Liver (tissue), 8 donors: ENCODE measurements at regions not wholly inside any gene's neighbourhood (a gene's known extent, or its start where the extent isn't known, plus 50 kb on each side); places are given as distances from the start of the nearest gene placed in this dataset.
A peak's percentile ranks its signal among the peaks of the same experiment; 100 is the strongest.

Source experiments
- DNase-seq: peaks from one replicate; pipeline ENCODE4 v3.0.0-alpha.2; 2017; ENCODE audit warnings: low spot score
- H3K27ac ChIP-seq, 2 donors: one replicate each; pipeline ENCODE4 v1.7.0; 2013; ENCODE audit warnings: inconsistent platforms in 2 of 2, low read length in 2 of 2, control low read depth in 1 of 2, low read depth in 1 of 2, mild to moderate bottlenecking in 1 of 2
- H3K27me3 ChIP-seq, 4 donors: one replicate each; pipeline versions ENCODE4 v1.6.1 to v1.7.0; 2013; ENCODE audit warnings: low read length in 3 of 4, inconsistent platforms in 1 of 4, mild to moderate bottlenecking in 1 of 4, moderate library complexity in 1 of 4; ENCODE audit not compliant: control insufficient read depth in 4 of 4, insufficient read depth in 4 of 4
- H3K36me3 ChIP-seq, 4 donors: one replicate each; pipeline versions ENCODE4 v1.6.1 to v1.7.0; 2013; ENCODE audit warnings: low read length in 3 of 4, mild to moderate bottlenecking in 3 of 4, low read depth in 1 of 4, moderate library complexity in 1 of 4; ENCODE audit not compliant: control insufficient read depth in 4 of 4, insufficient read depth in 3 of 4
- H3K4me1 ChIP-seq, 4 donors: one replicate each; pipeline versions ENCODE4 v1.6.1 to v1.7.0; 2013; ENCODE audit warnings: low read length in 3 of 4, mild to moderate bottlenecking in 3 of 4, moderate library complexity in 1 of 4; ENCODE audit not compliant: control insufficient read depth in 4 of 4, insufficient read depth in 4 of 4
- H3K4me3 ChIP-seq, 3 donors: one replicate each; pipeline versions ENCODE4 v1.6.1 to v1.7.0; 2013; ENCODE audit warnings: low read length in 3 of 3, control low read depth in 1 of 3, low read depth in 1 of 3, mild to moderate bottlenecking in 1 of 3
- H3K9ac ChIP-seq, 2 donors: one replicate each; pipeline ENCODE4 v1.7.0; 2013; ENCODE audit warnings: low read length in 2 of 2, mild to moderate bottlenecking in 2 of 2, moderate library complexity in 2 of 2, control low read depth in 1 of 2, low read depth in 1 of 2
- H3K9me3 ChIP-seq, 4 donors: one replicate each; pipeline versions ENCODE4 v1.6.1 to v1.7.0; 2013; ENCODE audit warnings: low read length in 3 of 4; ENCODE audit not compliant: control insufficient read depth in 4 of 4
- EGR1 ChIP-seq, 2 donors: IDR thresholded peaks; 2 replicates each; pipeline ENCODE4 v1.6.1; 2016 to 2018; ENCODE audit warnings: antibody characterized with exemption in 2 of 2, low read depth in 2 of 2
- FOXA2 ChIP-seq: IDR thresholded peaks from 2 replicates; pipeline ENCODE4 v1.6.1; 2016; ENCODE audit warnings: antibody characterized with exemption
- HNF4A ChIP-seq, 2 donors: conservative IDR thresholded peaks; 2 replicates each; pipeline ENCODE4 v1.6.1; 2016; ENCODE audit warnings: antibody characterized with exemption in 2 of 2, mild to moderate bottlenecking in 2 of 2
- HNF4G ChIP-seq: IDR thresholded peaks from 2 replicates; pipeline ENCODE4 v1.6.1; 2016; ENCODE audit warnings: antibody characterized with exemption
- JUND ChIP-seq, 2 donors: IDR thresholded peaks; 2 replicates each; pipeline ENCODE4 v1.6.1; 2016; ENCODE audit warnings: antibody characterized with exemption in 2 of 2
- NR2F2 ChIP-seq: IDR thresholded peaks from 2 replicates; pipeline ENCODE4 v1.6.1; 2016; ENCODE audit warnings: antibody characterized with exemption
- RAD21 ChIP-seq, 2 donors: IDR thresholded peaks; 2 replicates each; pipeline ENCODE4 v1.6.1; 2016; ENCODE audit warnings: antibody characterized with exemption in 2 of 2, mild to moderate bottlenecking in 2 of 2
- RXRA ChIP-seq, 2 donors: IDR thresholded peaks; 2 replicates each; pipeline ENCODE4 v1.6.1; 2017 to 2018; ENCODE audit warnings: antibody characterized with exemption in 2 of 2, mild to moderate bottlenecking in 1 of 2
- SP1 ChIP-seq: IDR thresholded peaks from 2 replicates; pipeline ENCODE4 v1.6.1; 2018; ENCODE audit warnings: antibody characterized with exemption, mild to moderate bottlenecking
- YY1 ChIP-seq: IDR thresholded peaks from 2 replicates; pipeline ENCODE4 v1.6.1; 2016; ENCODE audit warnings: antibody characterized with exemption, mild to moderate bottlenecking
- WGBS: extraction: QIAGEN DNeasy Blood & Tissue Kit; methylation state at CpG from one replicate; pipeline ENCODE4 v1.1.7; 2013; 5-methylcytosine and 5-hydroxymethylcytosine counted together
- TF ChIP-seq, protein P1 (sequence below): IDR thresholded peaks from 2 replicates; pipeline ENCODE4 v1.6.1; 2016; ENCODE audit warnings: antibody characterized with exemption
- TF ChIP-seq, protein P2 (sequence below): IDR thresholded peaks from 2 replicates; pipeline ENCODE4 v1.6.1; 2016; ENCODE audit warnings: antibody characterized with exemption
- TF ChIP-seq, protein P3 (sequence below): fragments of 150-350 bp; IDR thresholded peaks from 2 replicates; pipeline ENCODE4 v1.5.1; 2017; ENCODE audit warnings: improper control_type of control experiment, low read depth, low read length; ENCODE audit not compliant: missing input control
- donor health status: healthy.
- donor health status: healthy.
- donor health status: healthy.
- donor health status: healthy.
- donor health status: healthy.

DNA sequence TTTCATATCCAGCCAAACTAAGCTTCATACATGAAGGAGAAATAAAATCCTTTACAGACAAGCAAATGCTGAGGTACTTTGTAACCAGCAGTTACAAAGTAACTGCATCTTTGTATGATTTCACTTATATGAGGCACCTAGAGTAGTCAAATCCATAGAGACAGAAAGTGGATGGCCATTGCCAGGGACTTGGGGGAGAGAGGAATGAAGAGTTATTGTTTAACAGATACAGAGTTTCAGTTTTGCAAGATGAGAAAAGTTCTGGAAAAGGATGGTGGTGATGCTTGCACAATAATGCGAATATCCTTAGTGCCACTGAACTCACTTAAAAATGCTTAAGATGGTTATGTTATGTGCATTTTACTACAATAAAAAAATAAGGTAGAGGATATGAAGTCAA is 58.4 kb upstream of the VCX start:
- Histone ChIP-seq H3K27me3 (no peaks in the 10 kb centered on the region), H3K4me3 (no peak overlapping the region), H3K27ac (no peak overlapping the region), H3K9me3 (peaks cover 0 to 3% (median 1%) of the 10 kb centered on the region in 4 donors), H3K4me1 (peaks cover 0 to 15% (median 4%) of the 10 kb centered on the region in 4 donors), H3K9ac (no peak overlapping the region), H3K36me3 (no peaks in the 10 kb centered on the region)
- 56% methylated on average over 1 of the region's 1 CpG for WGBS
- no peak for DNase-seq
- TF ChIP-seq RXRA (IDR thresholded peaks at IDR 0.05) (peak; percentile 15 to 47), YY1 (no peak)
- TF ChIP-seq, protein P1, sequence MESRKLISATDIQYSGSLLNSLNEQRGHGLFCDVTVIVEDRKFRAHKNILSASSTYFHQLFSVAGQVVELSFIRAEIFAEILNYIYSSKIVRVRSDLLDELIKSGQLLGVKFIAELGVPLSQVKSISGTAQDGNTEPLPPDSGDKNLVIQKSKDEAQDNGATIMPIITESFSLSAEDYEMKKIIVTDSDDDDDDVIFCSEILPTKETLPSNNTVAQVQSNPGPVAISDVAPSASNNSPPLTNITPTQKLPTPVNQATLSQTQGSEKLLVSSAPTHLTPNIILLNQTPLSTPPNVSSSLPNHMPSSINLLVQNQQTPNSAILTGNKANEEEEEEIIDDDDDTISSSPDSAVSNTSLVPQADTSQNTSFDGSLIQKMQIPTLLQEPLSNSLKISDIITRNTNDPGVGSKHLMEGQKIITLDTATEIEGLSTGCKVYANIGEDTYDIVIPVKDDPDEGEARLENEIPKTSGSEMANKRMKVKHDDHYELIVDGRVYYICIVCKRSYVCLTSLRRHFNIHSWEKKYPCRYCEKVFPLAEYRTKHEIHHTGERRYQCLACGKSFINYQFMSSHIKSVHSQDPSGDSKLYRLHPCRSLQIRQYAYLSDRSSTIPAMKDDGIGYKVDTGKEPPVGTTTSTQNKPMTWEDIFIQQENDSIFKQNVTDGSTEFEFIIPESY, result no peak

DNA sequence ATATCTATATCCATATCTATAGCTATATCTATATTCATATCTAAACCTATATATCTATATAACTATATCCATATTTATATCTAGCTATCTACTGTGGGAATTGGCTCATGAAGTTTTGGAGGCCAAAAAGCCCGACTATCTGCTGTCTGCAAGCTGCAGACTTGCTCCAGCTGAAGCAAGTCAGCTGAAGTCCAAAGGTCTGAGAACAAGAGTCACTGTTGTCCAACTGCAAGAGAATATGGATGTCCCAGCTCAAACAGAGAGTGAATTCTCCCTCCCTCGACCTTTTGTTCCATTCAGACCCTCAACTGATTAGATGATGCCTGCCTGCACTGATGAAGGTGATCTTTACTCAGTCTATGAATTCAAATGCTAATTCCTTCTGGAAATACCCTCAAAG is 63.3 kb upstream of the VCX start:
- Histone ChIP-seq H3K4me1 (no peaks in the 10 kb centered on the region), H3K36me3 (no peaks in the 10 kb centered on the region), H3K27me3 (no peaks in the 10 kb centered on the region), H3K9ac (no peak overlapping the region), H3K9me3 (no peaks in the 10 kb centered on the region), H3K27ac (no peak overlapping the region), H3K4me3 (no peak overlapping the region)
- TF ChIP-seq HNF4A (conservative IDR thresholded peaks at IDR 0.05) (peak; percentile 6 to 42), FOXA2 (no peak)
- WGBS, result 27% methylated on average over 2 of the region's 2 CpGs
- DNase-seq, result no peak

DNA sequence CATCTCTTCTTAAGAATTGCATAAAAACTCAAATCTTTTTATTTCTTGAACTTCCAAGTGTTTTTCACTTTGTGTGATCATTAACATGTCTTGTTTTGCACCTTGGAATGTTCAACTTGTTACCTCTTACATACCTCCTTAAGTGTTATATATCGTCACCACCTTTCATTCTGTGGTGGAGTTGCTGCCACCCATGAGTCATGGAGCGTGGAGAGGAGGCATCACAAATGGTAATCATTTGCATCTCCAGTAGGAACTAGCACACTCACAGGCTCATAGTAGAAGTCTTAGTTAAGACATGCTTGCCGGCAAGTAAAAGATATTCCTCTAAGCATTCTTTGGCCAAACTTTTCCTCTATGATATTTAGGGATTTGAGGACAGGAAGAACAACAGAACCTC is 67.0 kb upstream of the VCX start:
- TF ChIP-seq NR2F2, result no peak
- TF ChIP-seq EGR1 (IDR thresholded peaks at IDR 0.05; ENCODE audit: low read depth in 2 of 2), result no peak
- TF ChIP-seq HNF4G, result no peak
- no peak for TF ChIP-seq SP1
- TF ChIP-seq, protein P1, result no peak
- WGBS, result 93% methylated on average over 3 of the region's 3 CpGs
- H3K27me3 ChIP-seq, result no peaks in the 10 kb centered on the region
- no peak for DNase-seq
- H3K36me3 ChIP-seq, result no peaks in the 10 kb centered on the region
- peaks cover 1 to 14% (median 10%) of the 10 kb centered on the region in 4 donors for H3K4me1 ChIP-seq
- H3K9ac ChIP-seq, result no peak overlapping the region
- H3K9me3 ChIP-seq, result no peaks in the 10 kb centered on the region
- H3K4me3 ChIP-seq, result no peak overlapping the region
- no peak overlapping the region for H3K27ac ChIP-seq

DNA sequence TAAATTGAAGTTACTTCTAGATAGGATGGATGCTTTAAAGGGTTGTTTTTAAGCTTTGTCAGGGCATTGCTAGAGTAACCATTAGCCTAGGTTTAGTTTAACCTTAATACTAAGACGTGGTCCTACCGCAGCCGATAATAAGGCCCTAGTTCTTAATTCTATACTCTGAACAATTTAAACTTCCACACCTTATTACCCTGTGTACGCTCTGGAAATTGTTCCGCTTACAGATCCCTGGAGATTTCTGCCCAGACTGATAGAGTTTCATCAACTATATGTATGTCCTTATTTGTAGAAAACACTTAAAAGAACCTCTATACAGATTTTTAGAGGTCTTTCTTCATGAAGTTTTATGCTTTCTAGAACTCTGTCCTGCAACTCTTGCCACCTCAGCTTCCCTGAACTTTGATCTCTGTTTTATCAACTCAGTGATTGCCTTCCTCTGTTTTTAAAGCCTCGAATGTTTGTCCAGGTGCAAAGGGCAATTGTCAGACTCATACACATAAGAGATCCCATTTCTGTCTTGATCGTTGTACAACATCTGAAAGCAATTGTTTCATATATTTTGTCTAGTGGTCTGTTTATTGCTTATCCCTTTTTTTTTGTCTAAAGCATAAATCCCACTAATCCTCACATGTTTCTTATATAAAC is 71.1 kb upstream of the VCX start:
- peak overlapping the region in 1 of 2 donors; percentile 31 for H3K27ac ChIP-seq
- WGBS, result 27% methylated on average over 7 of the region's 7 CpGs
- no peak overlapping the region for H3K4me3 ChIP-seq
- H3K9ac ChIP-seq, result peak overlapping the region in 1 of 2 donors; percentile 13
- no peaks in the 10 kb centered on the region for H3K36me3 ChIP-seq
- H3K4me1 ChIP-seq, result peaks cover 1 to 14% (median 10%) of the 10 kb centered on the region in 4 donors
- DNase-seq, result no peak
- no peaks in the 10 kb centered on the region for H3K27me3 ChIP-seq
- no peaks in the 10 kb centered on the region for H3K9me3 ChIP-seq
- no peak for TF ChIP-seq FOXA2
- TF ChIP-seq, protein P1, result no peak
- peak; percentile 18 for TF ChIP-seq YY1
- peak; percentile 96 to 99 for TF ChIP-seq HNF4A (conservative IDR thresholded peaks at IDR 0.05)
- TF ChIP-seq, protein P2, sequence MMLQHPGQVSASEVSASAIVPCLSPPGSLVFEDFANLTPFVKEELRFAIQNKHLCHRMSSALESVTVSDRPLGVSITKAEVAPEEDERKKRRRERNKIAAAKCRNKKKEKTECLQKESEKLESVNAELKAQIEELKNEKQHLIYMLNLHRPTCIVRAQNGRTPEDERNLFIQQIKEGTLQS, result peak; percentile 36
- peak; percentile 95 for TF ChIP-seq SP1
- TF ChIP-seq, protein P3, sequence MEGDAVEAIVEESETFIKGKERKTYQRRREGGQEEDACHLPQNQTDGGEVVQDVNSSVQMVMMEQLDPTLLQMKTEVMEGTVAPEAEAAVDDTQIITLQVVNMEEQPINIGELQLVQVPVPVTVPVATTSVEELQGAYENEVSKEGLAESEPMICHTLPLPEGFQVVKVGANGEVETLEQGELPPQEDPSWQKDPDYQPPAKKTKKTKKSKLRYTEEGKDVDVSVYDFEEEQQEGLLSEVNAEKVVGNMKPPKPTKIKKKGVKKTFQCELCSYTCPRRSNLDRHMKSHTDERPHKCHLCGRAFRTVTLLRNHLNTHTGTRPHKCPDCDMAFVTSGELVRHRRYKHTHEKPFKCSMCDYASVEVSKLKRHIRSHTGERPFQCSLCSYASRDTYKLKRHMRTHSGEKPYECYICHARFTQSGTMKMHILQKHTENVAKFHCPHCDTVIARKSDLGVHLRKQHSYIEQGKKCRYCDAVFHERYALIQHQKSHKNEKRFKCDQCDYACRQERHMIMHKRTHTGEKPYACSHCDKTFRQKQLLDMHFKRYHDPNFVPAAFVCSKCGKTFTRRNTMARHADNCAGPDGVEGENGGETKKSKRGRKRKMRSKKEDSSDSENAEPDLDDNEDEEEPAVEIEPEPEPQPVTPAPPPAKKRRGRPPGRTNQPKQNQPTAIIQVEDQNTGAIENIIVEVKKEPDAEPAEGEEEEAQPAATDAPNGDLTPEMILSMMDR, result no peak
- TF ChIP-seq RAD21 (IDR thresholded peaks at IDR 0.05), result peak in 1 of 2 donors; percentile 62
- TF ChIP-seq EGR1 (IDR thresholded peaks at IDR 0.05; ENCODE audit: low read depth in 2 of 2), result no peak
- TF ChIP-seq JUND (IDR thresholded peaks at IDR 0.05), result peak; percentile 71 to 78
- peak; percentile 97 for TF ChIP-seq HNF4G
